AG04450 (cell line): ENCODE measurements at regions not wholly inside any gene's neighbourhood (a gene's known extent, or its start where the extent isn't known, plus 50 kb on each side); places are given as distances from the start of the nearest gene placed in this dataset.

ENCODE experiments used
- CTCF ChIA-PET: fragments of 300-600, 350-600 bp; formaldehyde crosslinking; extraction: SDS; loops from one replicate; lab custom pipeline; 2022; ENCODE audit warnings: antibody characterized with exemption, inconsistent platforms; lab: Charles Lee
- POLR2A ChIA-PET: fragments of 350-600 bp; formaldehyde crosslinking; extraction: SDS; loops from one replicate; lab custom pipeline; 2021; ENCODE audit warnings: antibody characterized with exemption, inconsistent platforms; lab: Yijun Ruan, JAX
- DNase-seq: peaks from one replicate; pipeline ENCODE4 v3.0.0-alpha.2; 2011; ENCODE audit warnings: low read depth, low spot score
- H3K27ac ChIP-seq: one replicate; pipeline ENCODE4 v1.5.1; 2012; ENCODE audit warnings: low read depth, low read length, control low read depth
- H3K27me3 ChIP-seq: one replicate; pipeline ENCODE4 v1.6.0; 2012; ENCODE audit warnings: low read length; ENCODE audit not compliant: control insufficient read depth, insufficient read depth
- H3K4me3 ChIP-seq: 2 replicates; pipeline ENCODE4 v1.5.1; 2011; ENCODE audit warnings: mild to moderate bottlenecking, low read depth, low read length, control low read depth
- H3K9me3 ChIP-seq: 2 replicates; pipeline ENCODE4 v1.5.1; 2012; ENCODE audit warnings: low read length; ENCODE audit not compliant: control insufficient read depth, insufficient read depth
- CTCF ChIP-seq: IDR thresholded peaks from 2 replicates; pipeline ENCODE4 v1.5.1; 2011; ENCODE audit warnings: low read depth, low read length, control low read depth, inconsistent platforms

- no peak for TF ChIP-seq CTCF
- H3K27ac ChIP-seq: no peak overlapping the region
- CTCF ChIA-PET: no interaction called here
- no peak for DNase-seq
- no peaks in the 10 kb centered on the region for H3K9me3 ChIP-seq
- no peaks in the 10 kb centered on the region for H3K27me3 ChIP-seq
- H3K4me3 ChIP-seq: no peak overlapping the region
- POLR2A ChIA-PET: no interaction called here
Measured at GRCh38 chr3:168269001-168269400, 173.3 kb upstream of the GOLIM4 start.

DNA sequence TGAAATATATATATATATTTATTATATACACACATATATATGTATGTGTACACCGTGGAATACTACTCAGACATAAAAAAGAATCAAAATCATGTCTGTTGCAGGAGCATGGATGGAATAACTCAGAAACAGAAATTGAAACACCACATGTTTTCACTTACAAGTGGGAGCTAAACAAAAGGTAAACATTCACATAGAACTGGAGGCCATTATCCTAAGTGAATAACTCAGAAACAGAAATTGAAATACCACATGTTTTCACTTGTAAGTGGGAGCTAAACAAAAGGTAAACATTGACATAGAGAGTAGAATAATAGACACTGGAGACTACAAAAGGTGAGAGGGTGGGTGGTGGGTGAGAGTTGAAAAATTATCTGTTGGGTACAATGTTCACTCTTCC is 171.5 kb upstream of the GOLIM4 start:
- Histone ChIP-seq H3K4me3 (no peak overlapping the region), H3K27me3 (no peaks in the 10 kb centered on the region), H3K27ac (no peak overlapping the region), H3K9me3 (no peaks in the 10 kb centered on the region)
- CTCF ChIA-PET: no interaction called here
- TF ChIP-seq CTCF: no peak
- POLR2A ChIA-PET: no interaction called here
- DNase-seq: no peak

DNA sequence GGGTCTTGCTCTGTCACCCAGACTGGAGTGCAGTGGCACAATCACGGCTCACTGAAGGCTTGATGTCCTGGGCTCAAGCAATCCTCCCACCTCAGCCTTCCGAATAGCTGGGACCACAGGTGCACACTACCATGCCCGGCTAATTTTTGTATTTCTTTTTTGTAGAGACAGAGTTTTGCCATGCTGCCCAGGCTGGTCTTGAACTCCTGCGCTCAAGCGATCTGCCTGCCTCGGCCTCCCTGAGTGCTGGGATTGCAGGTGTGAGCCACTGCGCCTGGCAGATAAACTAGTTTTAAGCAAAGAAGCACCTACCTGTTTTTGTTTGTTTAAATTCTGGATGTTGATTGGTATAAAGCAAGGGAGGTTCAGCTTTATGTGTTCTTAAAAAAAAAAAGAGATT is 170.6 kb upstream of the GOLIM4 start:
- POLR2A ChIA-PET: no interaction called here
- no peak for DNase-seq
- no peak for TF ChIP-seq CTCF

DNA sequence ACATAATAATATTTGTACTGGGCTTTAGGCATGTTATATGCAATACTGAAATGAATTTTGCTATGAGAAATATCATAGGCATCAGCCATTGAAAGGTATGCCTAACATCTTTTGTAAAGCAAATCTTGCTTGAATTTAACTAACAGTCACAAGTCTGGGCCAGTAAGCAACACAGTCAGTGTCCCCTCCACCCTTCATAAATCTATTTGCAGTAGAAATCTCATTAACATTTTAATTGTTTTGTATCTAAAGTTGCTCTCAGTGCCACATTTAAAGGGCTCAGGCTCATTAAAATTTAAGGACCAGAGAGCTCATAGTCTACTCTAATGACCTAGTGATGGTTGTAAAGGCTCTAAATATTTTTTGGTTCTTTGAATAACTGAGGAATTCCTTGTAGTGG is 167.2 kb upstream of the GOLIM4 start:
- no peak for DNase-seq
- CTCF ChIA-PET: no interaction called here
- Histone ChIP-seq H3K4me3 (no peak overlapping the region), H3K27ac (no peak overlapping the region), H3K9me3 (no peaks in the 10 kb centered on the region), H3K27me3 (no peaks in the 10 kb centered on the region)
- TF ChIP-seq CTCF: no peak
- POLR2A ChIA-PET: no interaction called here

More for the DNA sequence above, 170.6 kb upstream of the GOLIM4 start:
- no peak overlapping the region for H3K4me3 ChIP-seq
- no peaks in the 10 kb centered on the region for H3K27me3 ChIP-seq
- CTCF ChIA-PET: no interaction called here
- H3K9me3 ChIP-seq: no peaks in the 10 kb centered on the region
- no peak overlapping the region for H3K27ac ChIP-seq

DNA sequence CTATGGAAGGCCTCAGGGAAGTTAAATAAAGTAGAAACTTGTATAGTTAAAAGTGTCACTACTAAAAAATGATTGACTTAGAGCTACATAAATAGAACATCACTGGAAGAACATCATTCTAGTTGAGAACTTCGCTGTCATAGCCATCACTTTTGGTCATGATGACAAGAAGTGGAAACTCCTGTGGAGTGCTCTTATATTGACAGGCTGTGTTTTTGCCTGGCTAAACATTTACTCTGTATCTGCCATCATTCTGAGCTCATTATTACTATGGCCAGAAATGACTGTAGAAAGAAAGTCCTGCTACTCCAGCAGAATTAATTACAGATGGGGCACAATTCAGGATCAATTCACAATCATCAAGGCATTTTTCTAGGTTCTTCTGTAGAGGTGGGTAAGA is 165.1 kb upstream of the GOLIM4 start:
- DNase-seq: no peak
- CTCF ChIA-PET: interaction anchor here (0.6 kb wide), 2 partner anchors 53 to 55 kb away, joined by 3 to 9 read pairs; no protein-coding TSS in a partner anchor
- no peaks in the 10 kb centered on the region for H3K27me3 ChIP-seq
- H3K4me3 ChIP-seq: no peak overlapping the region
- no peak overlapping the region for H3K27ac ChIP-seq
- peaks cover under 1% of the 10 kb centered on the region; the same call in 1 of the 2 replicates for H3K9me3 ChIP-seq
- POLR2A ChIA-PET: no interaction called here
- no peak for TF ChIP-seq CTCF
